ENCODE measurements at regions not wholly inside any gene's neighbourhood (a gene's known extent, or its start where the extent isn't known, plus 50 kb on each side); places are given as distances from the start of the nearest gene placed in this dataset.

DNA sequence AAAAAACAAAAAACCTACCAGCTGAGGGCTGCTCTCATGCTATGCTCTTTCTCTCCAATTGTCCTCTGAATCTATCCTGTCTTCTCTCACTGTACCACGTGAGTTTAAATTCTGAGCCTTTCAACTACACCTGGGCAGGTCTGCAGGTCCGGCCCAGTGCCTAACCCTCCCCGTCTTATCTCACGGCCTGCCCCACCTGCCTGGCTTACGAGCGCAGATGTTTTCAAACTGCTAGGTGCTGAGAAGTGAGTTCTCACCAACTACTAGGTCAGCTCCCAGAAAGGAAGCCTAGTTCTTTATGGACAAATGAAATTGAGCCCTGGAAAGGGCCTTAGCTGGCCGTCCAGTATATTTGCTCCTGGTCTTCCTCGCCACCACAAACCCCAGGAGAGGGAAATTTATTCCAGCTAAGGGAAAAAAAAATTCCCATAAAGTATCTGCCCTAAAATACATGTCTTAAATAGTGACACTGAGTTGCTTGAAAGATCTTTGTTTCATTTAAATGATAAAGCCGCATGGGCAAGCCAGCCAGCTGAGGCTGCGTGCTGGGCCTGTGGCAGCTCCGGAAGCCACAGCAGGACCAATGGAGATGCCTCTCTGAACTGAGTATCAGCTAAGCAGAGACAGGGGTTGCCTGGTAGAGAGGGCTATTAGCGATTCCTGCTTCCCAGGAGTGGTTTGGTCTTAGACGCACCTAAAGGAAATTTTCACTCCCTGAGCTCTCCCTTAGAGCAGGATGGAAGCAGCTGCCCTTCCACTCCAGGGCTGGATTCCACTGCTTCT lies 92.5 kb upstream of the NCK2 start:
- no peak for DNase-seq (ENCODE audit: low read depth)

DNA sequence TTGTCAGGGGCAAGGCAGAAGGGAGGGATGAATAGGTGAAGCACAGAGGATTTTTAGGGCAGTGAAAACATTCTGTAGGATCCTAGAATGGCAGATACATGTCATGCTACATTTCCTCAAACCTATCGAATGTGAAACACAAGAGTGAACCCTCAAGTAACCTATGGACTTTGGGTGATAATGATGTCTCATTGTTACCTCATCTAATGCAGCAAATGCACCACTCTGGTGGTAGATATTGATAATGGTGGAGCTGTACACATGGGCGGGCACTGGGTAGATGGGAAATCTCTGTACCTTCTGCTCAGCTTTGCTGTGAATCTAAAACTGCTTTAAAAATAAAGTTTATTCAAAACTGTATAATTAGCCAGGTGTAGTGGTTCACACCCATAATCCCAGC lies 95.2 kb upstream of the NCK2 start:
- DNase-seq (ENCODE audit: low read depth) = no peak

DNA sequence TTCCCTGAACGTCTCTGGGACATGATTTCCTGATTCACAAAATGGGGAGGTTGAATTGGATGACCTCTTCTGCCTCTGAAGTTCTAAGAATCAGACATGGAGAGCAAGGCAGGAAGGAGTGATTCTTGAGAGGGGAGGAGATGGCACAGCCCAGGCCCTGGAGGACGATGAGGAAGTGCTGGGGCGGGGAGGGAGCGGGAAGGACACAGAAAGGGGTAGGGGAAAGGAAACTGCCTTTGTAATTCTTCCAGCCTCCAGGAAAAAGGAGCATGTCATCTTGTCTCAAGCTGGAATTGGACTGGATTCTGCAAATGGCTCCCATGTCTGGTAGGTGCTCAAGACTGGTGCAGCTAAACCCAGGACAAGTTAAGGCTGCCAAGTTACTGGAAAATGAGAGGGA lies 97.0 kb upstream of the NCK2 start:
- DNase-seq (ENCODE audit: low read depth) = no peak

DNA sequence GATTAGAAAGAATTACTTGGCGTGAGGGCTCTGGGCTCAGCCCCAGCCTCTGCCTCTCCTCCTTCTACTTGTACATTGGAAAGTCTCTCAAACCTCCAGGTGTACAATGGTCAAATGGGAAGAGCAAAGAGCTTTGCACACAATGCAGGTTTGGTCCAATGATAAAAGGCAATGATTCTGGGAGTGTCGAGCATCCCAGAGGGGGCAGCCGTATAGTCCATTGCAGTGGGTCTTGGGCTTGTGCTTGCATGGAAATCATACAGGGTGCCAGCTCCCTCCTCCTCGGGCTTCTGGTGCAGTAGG lies 98.0 kb upstream of the NCK2 start:
- DNase-seq (ENCODE audit: low read depth) = no peak

DNA sequence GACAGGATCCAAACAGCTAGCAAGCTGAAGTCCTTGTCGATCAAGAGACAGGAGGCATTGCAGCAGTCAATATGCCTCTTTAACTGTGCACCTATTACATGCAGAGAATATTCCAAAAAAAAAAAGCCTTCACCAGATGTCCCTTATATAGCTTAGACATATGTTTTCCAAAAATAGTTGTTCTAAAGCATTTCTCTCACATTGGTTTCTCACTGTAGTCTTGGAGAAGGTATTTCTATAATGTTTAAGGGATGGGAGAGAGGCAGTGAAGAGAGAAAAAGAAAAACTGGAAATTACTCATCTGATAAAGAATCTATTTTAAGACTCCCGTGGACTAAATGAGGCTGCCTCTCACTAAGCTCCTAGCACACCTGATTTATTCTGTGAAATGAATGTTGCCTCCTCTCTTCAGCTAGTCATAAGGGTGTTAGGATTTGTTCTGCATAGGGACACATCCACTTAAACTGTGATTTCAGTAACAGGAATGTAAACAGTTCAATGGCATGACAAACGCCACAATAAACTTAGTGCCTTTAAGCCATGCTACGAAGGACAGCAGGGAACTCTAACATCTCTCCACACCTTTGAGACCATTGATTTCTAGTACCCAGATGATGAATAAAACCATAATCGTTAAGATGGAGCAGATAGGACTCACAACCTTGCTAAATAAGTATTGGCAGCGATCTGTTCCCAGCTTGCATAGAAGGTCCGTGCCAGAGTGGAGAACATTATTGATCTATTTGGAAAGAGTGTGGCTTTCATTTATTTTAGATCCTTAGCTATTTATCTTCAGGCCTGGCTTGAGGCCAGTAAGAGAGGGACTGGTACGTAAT lies 98.6 kb upstream of the NCK2 start:
- DNase-seq (ENCODE audit: low read depth) = no peak

DNA sequence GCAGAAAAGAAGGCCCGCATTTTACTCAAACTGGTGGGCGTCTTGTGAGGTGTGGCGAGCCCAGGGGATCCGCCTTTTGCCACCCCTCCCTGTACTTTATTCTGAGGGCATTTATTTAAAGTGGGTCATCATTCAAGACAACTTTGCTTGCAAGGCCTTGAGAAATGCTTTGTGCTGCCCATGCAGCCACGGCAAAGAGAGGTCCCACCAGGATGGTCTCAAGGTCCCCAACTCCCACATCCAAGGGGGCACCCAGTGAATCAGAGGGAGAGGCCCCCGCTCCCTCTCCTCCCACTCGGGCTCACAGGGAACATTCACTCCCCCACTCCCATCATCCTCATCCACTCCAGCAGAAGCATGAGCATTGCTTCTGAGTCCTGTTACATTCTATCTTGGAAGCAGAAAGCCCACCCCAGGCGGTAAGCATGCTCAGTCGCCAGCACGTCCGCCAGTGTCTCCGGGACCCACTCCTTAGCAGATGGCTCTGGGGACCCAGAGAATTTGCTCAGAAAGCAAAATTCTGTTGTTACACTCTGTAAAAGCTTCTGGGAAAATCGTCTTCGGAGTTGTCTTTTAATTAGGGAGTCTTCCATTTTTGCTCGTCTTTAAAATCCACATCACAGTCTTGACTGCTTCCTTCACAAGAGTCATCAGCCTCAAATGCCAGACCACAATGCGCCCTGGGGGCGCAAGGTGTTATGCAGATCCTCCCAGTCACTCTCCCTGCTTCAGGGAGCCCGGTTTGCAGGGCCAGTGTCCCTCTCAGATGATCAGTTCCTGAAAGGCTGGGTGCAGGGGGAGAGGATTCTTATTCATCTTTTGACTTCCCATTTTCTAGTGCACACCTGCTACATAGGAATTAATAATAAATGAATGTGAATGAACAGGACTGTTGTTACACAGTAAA lies 99.4 kb upstream of the NCK2 start:
- DNase-seq (ENCODE audit: low read depth) = no peak

DNA sequence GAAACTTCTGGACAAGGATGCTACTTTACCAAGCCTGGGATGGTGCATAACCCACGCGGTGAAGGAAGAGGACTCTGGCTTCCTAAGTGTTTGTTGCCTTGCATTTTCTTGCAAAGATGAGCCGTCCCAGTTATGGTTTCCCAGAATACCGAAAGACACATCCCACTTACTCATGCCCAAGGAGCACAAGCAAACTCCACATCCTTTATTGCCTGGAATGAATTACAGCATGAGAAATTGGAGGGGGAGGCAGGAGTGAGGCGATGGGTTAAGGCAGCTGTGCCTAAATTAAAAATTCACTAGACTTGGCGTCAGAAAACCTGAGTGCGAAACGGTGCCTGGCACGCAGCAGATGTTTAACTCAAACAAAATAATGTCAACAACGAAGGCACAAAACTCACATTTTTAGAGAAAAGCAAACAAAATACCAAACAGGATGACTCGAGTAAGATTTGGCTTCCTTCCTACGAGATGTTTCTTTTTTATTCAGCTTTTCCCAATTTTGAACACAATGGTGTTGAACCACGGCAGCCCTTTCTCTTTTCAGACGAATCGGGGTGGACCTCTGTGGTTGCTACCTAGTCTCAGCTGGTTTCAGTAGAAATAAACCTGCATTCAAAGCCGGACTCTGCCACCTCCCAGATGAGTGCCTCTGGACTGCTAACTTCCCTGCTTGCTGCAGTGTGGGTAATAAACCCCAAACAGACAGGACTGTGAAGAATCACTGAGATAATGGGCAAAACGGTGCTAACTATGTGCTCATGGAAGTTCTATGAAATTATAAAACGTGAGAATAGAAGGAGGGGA lies 100.3 kb upstream of the NCK2 start:
- DNase-seq (ENCODE audit: low read depth) = no peak

DNA sequence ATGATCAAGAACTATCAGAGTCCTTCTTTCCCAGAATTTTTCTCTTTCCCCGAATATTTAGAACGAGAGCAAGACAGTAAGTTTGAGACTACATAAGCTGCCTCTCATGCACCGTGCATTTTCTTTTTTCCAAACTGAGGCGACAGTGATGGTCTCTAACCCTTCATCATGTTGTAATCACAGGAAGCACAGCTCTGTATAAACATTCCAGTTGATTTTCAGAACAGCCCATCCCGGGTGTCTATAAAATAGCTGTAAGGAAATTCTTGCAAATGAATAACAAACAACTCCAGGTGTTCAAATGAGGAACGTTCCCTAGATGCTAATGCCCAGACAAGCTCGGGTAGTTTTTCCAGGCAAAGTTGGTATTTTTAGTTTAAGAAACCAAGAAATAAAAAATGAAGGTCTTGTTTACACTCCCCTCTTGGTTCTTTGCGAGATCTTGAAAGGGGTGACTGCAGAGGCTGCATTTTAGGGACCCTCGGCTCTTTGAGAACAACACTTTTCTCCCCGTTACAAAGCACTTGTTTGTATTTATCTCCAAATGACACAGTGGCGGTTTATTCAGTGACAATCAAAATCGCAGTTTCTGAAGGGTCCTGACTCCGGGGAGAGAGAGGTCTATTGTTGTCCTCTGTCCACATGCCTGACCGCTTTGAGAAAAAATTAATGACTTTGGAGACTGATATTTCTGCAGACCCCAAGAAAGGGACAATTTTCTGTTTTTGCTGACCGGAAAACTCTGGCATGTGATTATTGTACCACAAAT lies 101.1 kb upstream of the NCK2 start:
- no peak for DNase-seq (ENCODE audit: low read depth)

DNA sequence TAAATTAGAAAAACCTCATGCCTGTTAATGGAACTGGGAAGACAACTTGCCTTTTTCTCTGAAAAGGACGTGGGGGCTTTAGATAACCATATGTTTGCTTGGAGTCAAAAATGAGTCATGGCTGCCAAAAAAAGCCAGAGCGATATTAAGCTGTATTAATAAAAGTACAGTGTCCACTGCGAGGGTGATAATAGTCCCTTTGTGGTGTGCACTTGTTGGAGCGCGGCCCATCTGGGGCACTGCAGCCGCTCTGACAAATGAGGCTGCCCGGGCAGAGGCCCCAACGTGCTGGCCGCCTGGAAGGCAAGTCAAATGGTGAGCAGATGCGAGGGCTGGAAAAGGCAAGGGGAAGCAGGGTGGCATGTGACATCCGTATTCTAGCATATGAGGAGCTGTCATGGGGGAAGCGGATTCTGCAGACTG lies 103.3 kb upstream of the NCK2 start:
- no peak for DNase-seq (ENCODE audit: low read depth)

DNA sequence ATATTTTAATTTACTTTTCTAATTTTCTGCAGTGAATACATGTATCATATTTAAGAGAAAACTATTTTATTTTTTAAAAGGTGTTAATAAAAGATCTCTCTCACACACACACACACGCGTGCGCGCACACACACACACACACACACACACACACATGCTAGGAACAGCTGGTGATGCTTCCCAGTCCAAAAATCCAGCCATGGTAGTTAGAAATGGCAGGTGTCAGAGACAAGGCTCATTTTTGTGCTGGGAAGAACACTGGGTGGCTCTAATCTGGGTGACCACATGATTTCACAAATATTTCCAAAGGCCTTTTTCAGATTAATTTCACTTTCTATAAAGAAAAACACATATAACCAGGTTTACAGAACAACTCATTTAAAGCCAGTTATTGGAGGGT lies 104.5 kb upstream of the NCK2 start:
- no peak for DNase-seq (ENCODE audit: low read depth)

DNA sequence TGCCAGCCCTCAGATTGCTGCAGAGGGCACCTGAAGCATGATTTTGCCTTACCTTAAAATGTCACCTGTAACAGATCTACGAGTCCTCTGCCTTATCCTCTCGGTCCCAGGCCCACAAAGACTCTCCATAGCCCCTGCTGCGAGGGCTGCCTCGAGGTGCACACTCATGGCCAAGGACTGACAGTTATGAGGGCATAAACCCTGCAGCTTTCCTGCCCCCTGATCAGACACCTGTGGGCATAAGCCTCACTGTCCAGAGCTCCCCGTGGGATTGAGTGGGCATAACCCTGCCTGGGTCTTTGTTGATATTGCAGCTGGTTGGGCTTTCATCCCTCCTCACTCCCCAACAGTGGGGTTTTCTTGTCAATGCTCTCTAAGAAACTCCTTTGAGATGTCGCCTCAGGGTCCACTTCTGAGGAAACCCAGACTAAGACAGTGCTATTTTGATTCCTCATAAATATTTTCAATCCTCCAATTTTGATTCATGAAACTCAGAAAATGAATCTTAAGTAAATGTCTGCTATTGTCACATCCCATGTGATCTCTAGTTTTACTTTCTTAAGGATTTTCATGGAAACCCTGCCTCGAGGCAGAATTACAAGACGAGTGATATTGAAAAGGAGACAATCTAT lies 108.5 kb upstream of the NCK2 start:
- no peak for DNase-seq (ENCODE audit: low read depth)

DNA sequence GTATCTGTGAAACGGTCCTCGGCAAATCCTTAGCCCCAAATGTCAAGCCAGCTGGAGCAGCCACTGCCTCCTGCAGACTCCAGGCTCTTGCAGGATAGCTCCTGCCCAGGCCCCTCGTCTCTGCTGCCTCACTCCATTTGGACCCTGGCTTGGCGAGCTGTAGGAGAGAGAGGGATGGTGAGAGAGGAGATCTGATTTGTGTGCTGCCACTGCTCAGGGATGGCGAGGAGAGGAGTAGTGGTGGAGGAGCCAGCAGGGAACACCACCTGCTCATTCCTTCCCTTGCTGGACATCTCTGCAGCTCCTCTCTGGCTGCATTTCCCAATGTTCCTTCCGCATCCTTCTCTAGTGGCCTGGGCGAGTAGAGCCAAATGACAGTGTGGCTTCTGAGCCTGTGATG lies 109.1 kb upstream of the NCK2 start:
- no peak for DNase-seq (ENCODE audit: low read depth)

DNA sequence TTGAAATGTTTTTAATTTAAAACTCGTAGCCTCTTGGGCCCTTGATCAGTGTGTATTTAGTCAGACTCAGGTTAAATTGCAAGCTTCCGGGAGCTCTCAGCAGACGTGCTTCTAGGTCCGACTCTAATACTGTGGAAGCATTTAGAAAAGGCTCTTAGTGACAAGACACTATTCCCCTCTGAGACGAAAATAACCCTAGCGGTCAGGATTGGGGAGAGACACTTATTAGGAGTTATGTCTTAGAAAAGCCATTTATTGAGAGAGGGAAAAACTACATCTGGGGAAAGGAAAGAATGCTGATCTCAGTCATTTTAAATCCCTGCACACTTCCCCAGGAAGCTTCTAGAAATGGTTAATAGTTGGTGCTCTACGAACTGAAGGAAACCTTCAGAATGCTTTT lies 110.5 kb upstream of the NCK2 start:
- DNase-seq (ENCODE audit: low read depth) = no peak

DNA sequence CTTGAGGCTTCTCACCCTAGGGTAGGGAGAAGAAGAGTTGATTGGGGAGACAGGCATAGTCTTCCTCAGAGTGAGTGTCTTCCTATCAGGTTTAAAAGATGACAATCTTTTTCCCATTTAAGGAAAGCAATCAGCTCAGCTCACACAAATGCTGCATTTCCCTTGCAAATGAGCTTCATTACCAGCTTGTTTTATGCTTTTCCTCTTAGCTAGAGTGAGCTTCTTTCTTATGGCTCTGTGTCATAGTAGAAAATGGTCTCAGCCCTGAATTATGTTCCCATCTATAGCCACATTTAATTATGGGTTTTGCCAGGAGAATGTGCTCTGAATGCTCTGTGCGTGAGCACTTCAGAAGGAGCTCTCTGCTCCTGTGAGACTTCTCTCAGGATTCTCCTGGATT lies 112.8 kb upstream of the NCK2 start:
- no peak for DNase-seq (ENCODE audit: low read depth)

DNA sequence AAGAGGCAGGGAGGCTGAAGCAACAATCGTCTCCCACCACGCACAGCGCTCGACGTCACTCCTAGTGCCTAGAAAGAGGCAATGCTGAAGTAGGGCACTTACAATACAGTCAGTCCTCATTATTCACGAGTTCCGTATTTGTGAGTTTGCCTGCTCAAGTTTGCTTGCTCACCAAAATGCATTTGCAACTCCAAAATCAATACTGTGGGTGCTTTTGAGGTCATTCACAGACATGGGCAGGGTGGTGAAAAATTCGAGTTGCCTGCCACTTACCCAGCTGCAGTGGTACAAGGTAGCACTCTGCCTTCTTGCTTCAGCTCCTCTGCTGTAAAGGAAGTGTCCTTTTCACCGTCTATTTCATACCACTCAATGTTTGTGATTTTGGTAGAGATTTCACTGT lies 113.7 kb upstream of the NCK2 start:
- no peak for DNase-seq (ENCODE audit: low read depth)

DNA sequence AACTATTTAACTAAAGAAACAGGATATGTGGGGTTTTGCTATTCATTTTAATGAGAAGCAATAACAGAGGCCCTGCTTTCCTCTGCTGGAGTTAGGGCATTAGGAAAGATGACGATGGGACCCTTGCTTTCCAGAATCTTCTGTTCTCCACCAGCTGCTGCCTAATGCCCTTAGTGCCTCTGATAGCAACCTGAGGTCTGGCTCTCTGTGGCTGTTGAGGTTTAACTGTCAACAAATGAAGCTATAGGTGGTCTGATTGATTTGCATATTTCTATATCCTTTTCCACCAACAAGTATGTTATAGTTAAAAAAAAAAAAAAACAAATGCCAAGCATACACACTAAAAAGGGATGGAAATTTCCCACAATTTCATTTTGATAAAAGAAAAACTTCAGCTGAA lies 115.1 kb upstream of the NCK2 start:
- no peak for DNase-seq (ENCODE audit: low read depth)

DNA sequence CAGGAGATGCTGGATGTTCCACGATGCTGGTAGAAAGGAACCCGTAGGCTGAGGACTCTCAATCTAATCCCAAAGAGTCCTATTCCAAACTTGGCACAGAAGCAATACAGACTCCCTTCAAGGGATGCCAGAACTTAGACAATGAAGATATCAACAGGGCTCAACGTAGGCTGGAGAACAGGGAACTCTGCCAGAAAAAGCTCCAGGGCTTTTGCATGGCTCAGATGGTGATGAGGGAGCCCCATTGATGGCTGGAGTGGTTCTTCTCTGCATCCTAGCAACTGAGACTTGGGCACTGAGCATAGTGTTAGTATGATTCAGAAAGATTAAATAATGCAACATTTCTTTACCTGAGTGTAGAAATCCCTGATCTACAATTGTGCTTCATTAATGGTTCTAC lies 117.2 kb upstream of the NCK2 start:
- DNase-seq (ENCODE audit: low read depth) = no peak

DNA sequence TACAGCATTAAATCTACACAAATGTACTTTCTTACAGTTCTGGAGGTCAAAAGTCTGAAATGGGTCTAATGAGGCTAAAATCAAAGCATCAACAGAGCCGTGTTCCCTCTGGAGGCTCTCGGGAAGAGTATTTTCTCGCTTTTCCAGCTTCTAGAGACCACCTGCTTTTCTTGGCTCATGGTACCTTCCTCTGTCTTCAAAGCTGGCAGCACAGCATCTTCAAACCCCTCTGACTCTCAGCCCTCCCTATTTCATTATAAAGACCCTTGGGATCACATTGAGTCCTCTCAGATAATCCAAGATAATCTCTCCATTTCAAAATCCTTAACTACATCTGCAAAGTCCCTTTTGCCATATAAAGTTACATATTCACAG lies 117.8 kb upstream of the NCK2 start:
- no peak for DNase-seq (ENCODE audit: low read depth)

DNA sequence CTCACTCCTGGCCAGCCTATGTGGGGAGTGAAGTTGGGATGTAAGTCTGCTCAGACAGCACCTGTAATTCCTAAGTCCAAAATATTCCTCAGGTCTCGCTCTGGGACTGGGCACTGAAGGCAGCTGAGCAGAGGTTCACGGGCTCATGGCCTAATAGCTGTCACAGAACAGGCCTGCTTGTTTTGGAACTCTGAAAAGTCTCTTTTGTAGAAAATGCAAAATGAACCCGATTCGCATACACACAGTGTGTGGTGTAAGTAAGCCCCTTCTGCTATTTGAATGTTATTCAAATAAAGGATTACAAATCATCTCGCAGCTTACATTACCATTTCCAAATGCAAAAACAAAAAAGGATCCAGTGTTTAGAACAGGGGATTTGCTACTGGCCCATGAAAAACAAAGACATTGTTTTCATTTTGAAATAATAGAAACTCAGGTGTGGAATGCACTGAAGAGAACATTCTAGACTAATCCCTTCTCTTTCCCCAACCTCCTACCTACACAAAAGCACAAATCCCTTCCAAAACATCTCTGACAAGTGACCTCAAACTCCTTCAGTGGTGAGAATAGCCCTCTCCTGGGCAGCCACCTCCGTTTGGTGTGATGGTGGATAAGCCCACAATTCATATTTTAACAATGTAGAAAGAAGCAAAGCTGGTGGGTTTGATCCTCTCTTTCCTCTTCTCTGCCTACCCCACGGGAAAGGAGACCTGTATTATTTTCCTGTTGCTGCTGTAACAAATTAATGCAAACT lies 118.3 kb upstream of the NCK2 start:
- no peak for DNase-seq (ENCODE audit: low read depth)
